Esophagus (tissue), 2 donors: ENCODE measurements at regions not wholly inside any gene's neighbourhood (a gene's known extent, or its start where the extent isn't known, plus 50 kb on each side); places are given as distances from the start of the nearest gene placed in this dataset.
A peak's percentile ranks its signal among the peaks of the same experiment; 100 is the strongest.

Experiments
- H3K27ac ChIP-seq, 2 donors: one replicate each; pipeline ENCODE4 v1.5.1; 2013; ENCODE audit warnings: low read depth in 2 of 2, mild to moderate bottlenecking in 2 of 2, inconsistent platforms in 1 of 2, low read length in 1 of 2, moderate library complexity in 1 of 2
- H3K27me3 ChIP-seq, 2 donors: one replicate each; pipeline ENCODE4 v1.6.1; 2013; ENCODE audit warnings: low read length in 2 of 2, control low read depth in 1 of 2, mild to moderate bottlenecking in 1 of 2; ENCODE audit not compliant: insufficient read depth in 2 of 2, control insufficient read depth in 1 of 2
- H3K36me3 ChIP-seq, 2 donors: one replicate each; pipeline ENCODE4 v1.6.1; 2013; ENCODE audit warnings: low read length in 1 of 2; ENCODE audit not compliant: control insufficient read depth in 2 of 2, insufficient read depth in 2 of 2
- H3K4me1 ChIP-seq, 2 donors: one replicate each; pipeline ENCODE4 v1.6.1; 2013; ENCODE audit warnings: low read length in 1 of 2; ENCODE audit not compliant: control insufficient read depth in 2 of 2, insufficient read depth in 2 of 2
- H3K4me3 ChIP-seq, 2 donors: one replicate each; pipeline ENCODE4 v1.5.1; 2013; ENCODE audit warnings: low read length in 2 of 2, mild to moderate bottlenecking in 2 of 2, low read depth in 1 of 2, moderate library complexity in 1 of 2
- H3K9me3 ChIP-seq, 2 donors: one replicate each; pipeline ENCODE4 v1.6.1; 2013; ENCODE audit warnings: mild to moderate bottlenecking in 2 of 2, low read depth in 1 of 2, low read length in 1 of 2, moderate library complexity in 1 of 2; ENCODE audit not compliant: control insufficient read depth in 2 of 2, insufficient read depth in 1 of 2
- WGBS, 2 donors: extraction: QIAGEN DNeasy Blood & Tissue Kit; methylation state at CpG; one replicate each; pipeline ENCODE4 v1.1.7; 2013; 5-methylcytosine and 5-hydroxymethylcytosine counted together
- donor health status: healthy with polysubstance abuse.
- donor health status: Bipolar disorder and iron deficiency.

DNA sequence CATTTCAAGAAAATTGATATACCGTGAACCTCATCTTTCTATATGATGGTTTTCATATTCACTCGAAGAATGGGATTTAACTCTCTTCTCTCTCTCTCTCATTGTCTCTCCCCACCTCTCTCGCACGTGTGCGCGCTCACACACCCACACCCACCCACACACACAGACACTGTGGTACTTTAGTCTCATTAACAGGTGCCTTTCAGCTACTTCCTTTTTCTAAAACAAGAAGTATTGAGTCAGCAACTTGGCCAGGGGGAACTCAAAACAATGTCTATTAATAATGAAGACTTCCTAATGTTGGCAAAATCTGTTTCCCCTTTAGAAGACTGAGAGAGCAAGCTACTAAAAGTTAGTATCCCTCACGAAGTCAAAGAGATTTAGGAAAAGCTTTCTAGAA, 150.7 kb downstream of the TMCO5A start:
- Histone ChIP-seq H3K4me3 (no peak overlapping the region), H3K27me3 (no peaks in the 10 kb centered on the region), H3K27ac (no peak overlapping the region), H3K36me3 (no peaks in the 10 kb centered on the region), H3K9me3 (no peaks in the 10 kb centered on the region), H3K4me1 (no peaks in the 10 kb centered on the region)
- WGBS, 2 donors, result 56 to 62% methylated on average over 7 of the region's 7 CpGs

DNA sequence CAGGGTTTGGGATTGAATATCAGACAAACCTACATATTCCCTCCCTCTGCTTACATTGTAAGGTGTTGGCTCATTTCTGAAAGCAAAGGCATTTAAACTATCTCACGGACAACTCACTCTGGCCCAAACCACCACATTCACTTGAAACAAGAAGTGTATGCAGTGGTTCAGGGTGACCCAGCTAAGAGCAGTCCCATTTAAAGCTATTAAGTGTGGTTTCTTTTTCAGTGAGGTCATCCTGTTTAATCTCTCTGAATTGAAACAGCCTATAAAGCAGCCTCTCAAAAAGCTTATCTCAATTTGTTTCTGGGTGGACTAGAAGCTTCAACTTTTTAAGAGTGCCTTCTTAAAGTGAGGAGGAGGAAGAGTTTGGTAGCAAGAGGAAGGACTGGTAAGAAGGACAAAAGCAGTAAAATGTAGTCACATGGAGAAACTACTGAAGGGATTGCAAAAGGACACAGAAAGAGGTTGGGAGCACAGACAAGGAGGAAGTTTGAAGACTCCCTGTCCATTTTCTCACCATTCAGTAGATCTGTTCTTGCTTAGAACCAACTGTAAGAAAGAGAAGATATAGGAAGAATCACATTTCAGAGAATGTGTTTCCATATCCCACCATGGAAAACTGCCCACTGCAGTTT, 151.6 kb downstream of the TMCO5A start:
- Histone ChIP-seq H3K27me3 (no peaks in the 10 kb centered on the region), H3K36me3 (no peaks in the 10 kb centered on the region), H3K4me3 (no peak overlapping the region), H3K27ac (no peak overlapping the region), H3K4me1 (no peaks in the 10 kb centered on the region), H3K9me3 (no peaks in the 10 kb centered on the region)
- WGBS, 2 donors, result 64 to 72% methylated on average over 1 of the region's 1 CpG

DNA sequence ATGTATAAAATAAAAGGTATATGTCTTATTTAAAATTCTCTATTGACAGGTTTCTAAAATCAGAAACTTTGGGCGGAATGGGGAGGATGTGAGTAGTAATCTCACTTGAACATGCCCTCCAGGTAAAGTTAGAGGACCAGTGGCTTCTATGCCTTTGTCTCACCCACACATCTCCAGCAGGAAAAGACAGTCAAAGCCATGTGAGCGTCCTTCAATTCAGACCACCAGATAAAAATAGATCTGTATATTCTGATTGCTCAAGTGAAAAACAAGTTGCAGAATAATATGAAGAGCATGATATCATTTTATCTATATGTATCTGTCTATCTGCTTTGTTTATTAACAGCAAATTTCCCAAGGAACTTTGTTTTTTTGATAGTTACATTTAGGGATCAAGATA, 152.2 kb downstream of the TMCO5A start:
- Histone ChIP-seq H3K9me3 (no peaks in the 10 kb centered on the region), H3K36me3 (no peaks in the 10 kb centered on the region), H3K4me1 (no peaks in the 10 kb centered on the region), H3K4me3 (no peak overlapping the region), H3K27ac (no peak overlapping the region), H3K27me3 (no peaks in the 10 kb centered on the region)
- WGBS, 2 donors, result 79 to 88% methylated on average over 2 of the region's 2 CpGs

DNA sequence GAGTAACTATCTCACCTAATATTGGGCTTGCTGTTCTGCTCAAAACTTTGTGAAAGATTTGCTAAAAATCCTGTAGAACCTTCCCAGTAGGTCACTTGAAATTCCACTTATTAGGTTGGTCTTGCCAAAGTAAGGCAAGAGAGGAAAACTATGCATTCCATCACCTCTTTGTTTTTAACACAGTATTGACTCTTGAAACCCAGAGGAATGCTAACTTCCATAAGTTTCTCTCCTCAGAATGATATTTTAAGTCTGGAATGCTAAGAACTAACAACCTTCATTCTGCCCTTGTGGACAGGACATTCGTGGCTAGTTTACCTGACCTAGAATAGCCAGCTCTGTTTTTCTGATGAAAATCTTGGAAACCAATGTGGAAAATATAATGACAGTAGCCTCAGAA, 154.5 kb downstream of the TMCO5A start:
- Histone ChIP-seq H3K27ac (no peak overlapping the region), H3K27me3 (no peaks in the 10 kb centered on the region), H3K4me1 (no peaks in the 10 kb centered on the region), H3K36me3 (no peaks in the 10 kb centered on the region), H3K4me3 (no peak overlapping the region), H3K9me3 (no peaks in the 10 kb centered on the region)
- WGBS, 2 donors, result 61 to 62% methylated on average over 1 of the region's 1 CpG

DNA sequence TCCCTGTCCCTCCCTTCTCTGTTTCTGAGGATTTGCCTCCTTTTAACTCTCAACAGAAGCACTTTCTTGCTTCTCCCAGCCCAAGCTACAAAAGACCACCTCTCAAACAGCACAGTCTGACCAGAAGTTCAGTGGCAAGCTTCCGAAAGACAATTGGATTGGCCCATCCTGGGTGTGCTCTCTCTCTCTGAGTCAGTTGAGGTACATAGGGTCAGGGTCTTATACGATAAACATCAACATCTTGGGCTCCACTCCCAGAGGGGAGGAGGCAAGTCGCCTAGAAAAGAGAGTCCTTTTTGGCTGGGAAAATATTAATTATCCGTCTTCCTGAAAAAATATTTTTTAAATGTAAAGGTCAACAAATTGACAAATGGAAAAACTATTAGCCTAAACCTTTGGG, 155.8 kb downstream of the TMCO5A start:
- Histone ChIP-seq H3K27ac (no peak overlapping the region), H3K36me3 (no peaks in the 10 kb centered on the region), H3K9me3 (no peaks in the 10 kb centered on the region), H3K27me3 (no peaks in the 10 kb centered on the region), H3K4me1 (no peaks in the 10 kb centered on the region), H3K4me3 (no peak overlapping the region)
- 75% methylated on average over 4 of the region's 4 CpGs for WGBS, 2 donors

DNA sequence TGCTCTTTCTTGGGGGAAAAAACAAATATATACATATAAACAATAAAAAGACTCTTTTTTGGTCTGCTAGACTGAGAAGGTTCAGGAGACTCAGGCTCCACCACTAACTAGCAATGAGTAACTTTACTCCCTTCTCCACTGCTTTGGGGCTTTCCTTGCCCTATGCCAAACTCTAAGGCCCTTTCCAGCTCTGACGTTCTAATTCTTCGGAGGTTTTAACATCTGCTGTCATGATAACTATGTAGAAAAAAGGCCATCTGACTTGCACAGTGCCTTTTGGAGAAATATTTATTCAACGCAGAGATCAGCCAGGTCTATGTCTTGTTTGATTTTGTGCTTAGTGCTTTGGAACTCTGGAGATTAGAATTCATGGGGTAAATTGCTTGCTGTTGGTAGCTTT, 156.2 kb downstream of the TMCO5A start:
- Histone ChIP-seq H3K36me3 (no peaks in the 10 kb centered on the region), H3K27ac (peak overlapping the region in 1 of 2 donors; percentile 22), H3K4me1 (no peaks in the 10 kb centered on the region), H3K27me3 (no peaks in the 10 kb centered on the region), H3K4me3 (no peak overlapping the region), H3K9me3 (no peaks in the 10 kb centered on the region)
- 50% methylated on average over 3 of the region's 3 CpGs for WGBS, 2 donors

DNA sequence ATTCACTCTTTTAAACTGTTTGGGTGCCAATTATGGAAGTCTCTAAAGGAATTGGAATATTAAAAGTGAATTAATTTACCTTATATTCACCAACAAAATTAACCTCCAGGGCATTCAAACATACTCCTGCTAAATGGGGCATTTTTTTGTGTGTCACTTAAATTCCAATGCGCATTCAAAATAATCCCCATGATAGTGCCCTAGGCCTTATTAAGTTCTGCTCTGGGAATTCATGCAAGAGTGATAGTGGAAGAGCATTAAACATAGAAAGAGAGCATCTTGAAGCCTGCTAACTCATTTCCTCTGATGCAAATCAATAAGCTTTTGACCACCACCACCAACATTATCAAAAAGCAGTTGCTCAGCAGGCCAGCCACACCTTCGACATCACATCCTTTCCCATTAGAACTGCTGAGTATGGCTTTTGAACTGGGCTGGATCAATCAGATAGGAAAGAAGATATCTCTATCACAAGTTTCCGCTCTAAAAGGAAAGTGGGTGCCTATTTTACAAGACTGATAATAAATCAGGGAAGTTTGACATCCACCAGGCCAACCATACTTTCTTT, 156.7 kb downstream of the TMCO5A start:
- no peaks in the 10 kb centered on the region for H3K27me3 ChIP-seq
- 80 to 88% methylated on average over 3 of the region's 3 CpGs for WGBS, 2 donors
- H3K4me3 ChIP-seq, result no peak overlapping the region
- H3K27ac ChIP-seq, result no peak overlapping the region
- H3K36me3 ChIP-seq, result no peaks in the 10 kb centered on the region
- no peaks in the 10 kb centered on the region for H3K4me1 ChIP-seq
- H3K9me3 ChIP-seq, result no peaks in the 10 kb centered on the region

DNA sequence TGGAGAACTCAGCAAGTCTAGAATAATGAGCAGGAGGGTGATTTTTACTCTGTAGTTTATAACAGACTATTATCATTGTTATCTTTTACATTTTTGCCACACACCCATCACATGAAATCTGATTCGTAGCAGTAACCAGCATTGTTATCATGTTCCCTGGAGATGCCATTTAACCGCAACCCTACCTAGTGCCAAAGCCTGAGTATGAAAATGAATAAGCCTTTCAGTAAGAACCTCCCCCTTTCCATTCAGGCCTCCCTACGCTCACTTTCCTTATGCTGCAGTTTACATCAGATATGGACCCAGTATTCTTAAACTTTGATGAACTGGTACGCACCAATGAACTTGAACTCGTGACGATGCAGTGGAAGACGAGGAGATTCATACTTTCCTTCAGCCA, 158.7 kb upstream of the SPRED1 start:
- Histone ChIP-seq H3K27me3 (no peaks in the 10 kb centered on the region), H3K27ac (no peak overlapping the region), H3K4me1 (no peaks in the 10 kb centered on the region), H3K4me3 (no peak overlapping the region), H3K36me3 (no peaks in the 10 kb centered on the region), H3K9me3 (peaks cover 0 to 2% of the 10 kb centered on the region in 2 donors)
- WGBS, 2 donors, result 90 to 93% methylated on average over 7 of the region's 7 CpGs

DNA sequence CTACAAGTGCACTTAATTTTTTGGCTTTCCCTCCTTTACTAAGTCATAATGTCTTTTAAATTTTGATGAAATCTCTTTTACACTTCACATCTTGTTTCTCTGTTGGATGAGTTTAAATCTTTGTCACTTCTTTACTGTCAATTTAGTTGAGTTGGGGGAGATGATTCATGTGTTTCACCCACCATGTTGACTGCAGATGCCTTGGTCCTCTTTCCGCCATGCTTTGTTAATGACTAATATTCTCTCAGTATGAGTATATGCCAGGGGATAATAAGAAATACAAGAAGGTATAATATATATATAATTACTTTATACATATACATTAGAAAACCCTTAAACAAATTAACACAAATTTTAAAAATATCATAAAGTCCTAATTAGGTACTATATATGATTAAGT, 149.7 kb upstream of the SPRED1 start:
- Histone ChIP-seq H3K4me3 (no peak overlapping the region), H3K27ac (no peak overlapping the region), H3K36me3 (no peaks in the 10 kb centered on the region), H3K27me3 (no peaks in the 10 kb centered on the region), H3K9me3 (no peaks in the 10 kb centered on the region), H3K4me1 (no peaks in the 10 kb centered on the region)
- WGBS, 2 donors, result 83 to 87% methylated on average over 1 of the region's 1 CpG

DNA sequence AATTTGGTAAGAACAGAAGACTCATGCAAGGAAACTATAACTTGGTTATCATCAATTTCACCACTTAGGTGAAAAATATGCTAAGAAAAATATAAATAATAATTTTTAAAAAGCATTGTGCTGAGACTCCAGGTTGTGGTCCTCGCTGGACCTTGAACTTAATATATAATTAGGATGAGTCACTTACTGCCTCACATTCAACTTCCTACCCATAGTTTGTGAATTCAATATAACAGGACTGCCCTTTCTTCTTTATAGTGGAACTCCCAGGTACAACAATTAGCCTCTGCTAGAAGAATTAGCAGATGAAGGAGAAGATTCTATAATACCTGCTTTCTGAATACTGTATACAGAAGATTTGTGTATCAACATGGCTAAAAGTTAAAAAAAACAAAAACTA, 149.1 kb upstream of the SPRED1 start:
- Histone ChIP-seq H3K27me3 (no peaks in the 10 kb centered on the region), H3K9me3 (no peaks in the 10 kb centered on the region), H3K4me3 (no peak overlapping the region), H3K4me1 (no peaks in the 10 kb centered on the region), H3K27ac (no peak overlapping the region), H3K36me3 (no peaks in the 10 kb centered on the region)
- WGBS, 2 donors, result 74 to 83% methylated on average over 1 of the region's 1 CpG
